ENCODE measurements at regions not wholly inside any gene's neighbourhood (a gene's known extent, or its start where the extent isn't known, plus 50 kb on each side); places are given as distances from the start of the nearest gene placed in this dataset.

- in situ Hi-C loops (cut with HindIII; ENCODE audit: low pct_unique_long_range_greater_than_20kb, low sequenced_read_pairs) = no loop called here
- no peak for DNase-seq (ENCODE audit: low read depth)
Observed at GRCh38 chr11:45560155-45560912, 105.1 kb downstream of the CHST1 start.

- DNase-seq (ENCODE audit: low read depth) = peak; percentile 23
- in situ Hi-C loops (cut with HindIII; ENCODE audit: low pct_unique_long_range_greater_than_20kb, low sequenced_read_pairs) = no loop called here
Observed at GRCh38 chr11:45556851-45557707, 108.3 kb downstream of the CHST1 start.

- in situ Hi-C loops (cut with HindIII; ENCODE audit: low pct_unique_long_range_greater_than_20kb, low sequenced_read_pairs) = no loop called here
- no peak for DNase-seq (ENCODE audit: low read depth)
Observed at GRCh38 chr11:45554230-45554967, 111.0 kb downstream of the CHST1 start.

- in situ Hi-C loops (cut with HindIII; ENCODE audit: low pct_unique_long_range_greater_than_20kb, low sequenced_read_pairs) = no loop called here
- DNase-seq (ENCODE audit: low read depth) = no peak
Observed at GRCh38 chr11:45553383-45553936, 112.0 kb downstream of the CHST1 start.

GRCh38 chr11:45551191-45551713, 114.2 kb downstream of the CHST1 start:
- in situ Hi-C loops (cut with HindIII; ENCODE audit: low pct_unique_long_range_greater_than_20kb, low sequenced_read_pairs) = no loop called here
- no peak for DNase-seq (ENCODE audit: low read depth)

- in situ Hi-C loops (cut with HindIII; ENCODE audit: low pct_unique_long_range_greater_than_20kb, low sequenced_read_pairs) = no loop called here
- DNase-seq (ENCODE audit: low read depth) = no peak
Observed at GRCh38 chr11:45549257-45549656, 116.2 kb downstream of the CHST1 start.

GRCh38 chr11:45546366-45546765, 119.1 kb downstream of the CHST1 start:
- in situ Hi-C loops (cut with HindIII; ENCODE audit: low pct_unique_long_range_greater_than_20kb, low sequenced_read_pairs) = no loop called here
- no peak for DNase-seq (ENCODE audit: low read depth)

GRCh38 chr11:45544826-45545225, 120.6 kb downstream of the CHST1 start:
- in situ Hi-C loops (cut with HindIII; ENCODE audit: low pct_unique_long_range_greater_than_20kb, low sequenced_read_pairs) = no loop called here

GRCh38 chr11:45543808-45544422, 121.5 kb downstream of the CHST1 start:
- no peak for DNase-seq (ENCODE audit: low read depth)
- in situ Hi-C loops (cut with HindIII; ENCODE audit: low pct_unique_long_range_greater_than_20kb, low sequenced_read_pairs) = no loop called here

More at GRCh38 chr11:45544826-45545225, 120.6 kb downstream of the CHST1 start:
- no peak for DNase-seq (ENCODE audit: low read depth)

- in situ Hi-C loops (cut with HindIII; ENCODE audit: low pct_unique_long_range_greater_than_20kb, low sequenced_read_pairs) = no loop called here
Observed at GRCh38 chr11:45543081-45543480, 122.3 kb downstream of the CHST1 start.

GRCh38 chr11:45541693-45542434, 123.6 kb downstream of the CHST1 start:
- no peak for DNase-seq (ENCODE audit: low read depth)
- in situ Hi-C loops (cut with HindIII; ENCODE audit: low pct_unique_long_range_greater_than_20kb, low sequenced_read_pairs) = no loop called here

More at GRCh38 chr11:45543081-45543480, 122.3 kb downstream of the CHST1 start:
- no peak for DNase-seq (ENCODE audit: low read depth)

GRCh38 chr11:45538939-45539338, 126.5 kb downstream of the CHST1 start:
- no peak for DNase-seq (ENCODE audit: low read depth)
- in situ Hi-C loops (cut with HindIII; ENCODE audit: low pct_unique_long_range_greater_than_20kb, low sequenced_read_pairs) = no loop called here

- in situ Hi-C loops (cut with HindIII; ENCODE audit: low pct_unique_long_range_greater_than_20kb, low sequenced_read_pairs) = no loop called here
Observed at GRCh38 chr11:45538363-45538762, 127.1 kb downstream of the CHST1 start.

GRCh38 chr11:45537614-45538013, 127.8 kb downstream of the CHST1 start:
- in situ Hi-C loops (cut with HindIII; ENCODE audit: low pct_unique_long_range_greater_than_20kb, low sequenced_read_pairs) = no loop called here
- DNase-seq (ENCODE audit: low read depth) = no peak

More at GRCh38 chr11:45538363-45538762, 127.1 kb downstream of the CHST1 start:
- no peak for DNase-seq (ENCODE audit: low read depth)

- in situ Hi-C loops (cut with HindIII; ENCODE audit: low pct_unique_long_range_greater_than_20kb, low sequenced_read_pairs) = no loop called here
- DNase-seq (ENCODE audit: low read depth) = no peak
Observed at GRCh38 chr11:45535033-45535432, 130.4 kb downstream of the CHST1 start.

GRCh38 chr11:45534132-45534531, 131.3 kb downstream of the CHST1 start:
- in situ Hi-C loops (cut with HindIII; ENCODE audit: low pct_unique_long_range_greater_than_20kb, low sequenced_read_pairs) = no loop called here
- DNase-seq (ENCODE audit: low read depth) = no peak

- DNase-seq (ENCODE audit: low read depth) = no peak
- in situ Hi-C loops (cut with HindIII; ENCODE audit: low pct_unique_long_range_greater_than_20kb, low sequenced_read_pairs) = no loop called here
Observed at GRCh38 chr11:45532546-45532945, 132.9 kb downstream of the CHST1 start.
